Middle frontal gyrus (tissue), 1 donor: ENCODE measurements at regions not wholly inside any gene's neighbourhood (a gene's known extent, or its start where the extent isn't known, plus 50 kb on each side); places are given as distances from the start of the nearest gene placed in this dataset.
"Not testable (repeated sequence)": the region's sequence is repeated elsewhere in the genome, so short reads cannot be mapped to it uniquely, and the experiment has no call there.

ENCODE experiments used
- DNase-seq: peaks from one replicate; pipeline ENCODE4 v3.0.0-alpha.2; 2015; ENCODE audit warnings: low spot score; ENCODE audit errors: extremely low spot score

DNA sequence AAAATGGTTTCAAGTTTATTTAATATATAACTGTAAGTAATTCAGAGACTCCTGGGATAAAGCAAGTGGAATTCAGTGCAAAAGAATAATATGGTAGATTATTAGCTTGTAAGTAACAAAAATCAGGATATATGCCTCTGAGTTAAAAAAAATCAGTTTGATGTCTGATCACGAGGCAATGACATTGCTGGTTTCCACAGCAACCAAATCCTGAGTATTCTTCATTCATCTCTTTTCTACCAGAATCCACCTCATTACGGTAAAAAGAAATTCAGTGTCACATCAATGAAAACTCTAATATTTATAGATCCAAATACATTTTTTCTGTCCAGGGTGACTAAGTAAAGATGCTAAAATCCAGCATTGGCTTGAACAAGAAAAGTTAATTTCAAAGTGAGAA, 642.3 kb upstream of the TMPRSS15 start:
- no peak for DNase-seq

DNA sequence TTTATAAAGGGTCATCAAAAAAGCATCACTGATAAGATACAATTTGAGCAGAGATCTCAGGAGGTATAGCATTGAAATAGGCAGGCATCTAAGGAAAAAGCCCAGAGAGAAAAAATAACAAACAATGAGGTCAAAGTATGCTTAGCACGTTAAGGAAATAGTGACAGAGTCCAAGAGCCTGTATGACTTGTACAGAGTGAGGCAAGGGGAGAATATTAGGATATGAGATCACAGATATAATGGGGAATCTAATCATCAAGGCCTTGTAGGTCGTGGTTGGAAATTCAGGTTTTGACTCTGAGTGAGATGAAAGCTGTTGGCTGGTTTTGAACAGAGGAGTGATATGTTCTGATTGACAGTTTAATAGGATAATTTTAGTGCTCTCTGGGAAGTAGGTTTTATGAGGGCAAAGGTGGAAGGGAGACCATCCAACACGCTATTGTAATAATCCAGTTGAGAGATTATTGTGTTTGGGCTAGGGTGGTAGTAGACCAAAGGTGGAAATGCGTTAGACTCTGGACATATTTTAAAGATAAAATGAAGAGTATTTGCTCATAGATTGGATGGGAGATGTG, 644.6 kb upstream of the TMPRSS15 start:
- DNase-seq: no peak

DNA sequence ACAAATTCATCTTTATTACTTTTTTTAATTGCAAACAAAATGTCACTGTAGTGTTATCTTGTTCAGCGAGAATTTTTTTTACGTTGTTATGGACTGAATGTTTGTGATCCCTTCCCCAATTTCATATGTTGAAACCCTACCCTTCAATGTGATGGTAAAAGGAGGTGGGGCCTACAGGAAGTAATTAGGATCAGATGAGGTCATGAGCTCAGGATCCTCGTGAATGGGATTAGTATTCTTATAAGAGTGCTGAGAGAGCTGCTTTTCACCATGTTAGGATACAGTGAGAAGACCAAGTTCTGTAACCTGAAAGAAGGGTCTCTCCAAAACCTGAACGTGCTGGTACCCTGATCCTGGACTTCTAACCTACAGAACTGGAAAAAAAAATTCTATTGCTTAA, 646.0 kb upstream of the TMPRSS15 start:
- no peak for DNase-seq

DNA sequence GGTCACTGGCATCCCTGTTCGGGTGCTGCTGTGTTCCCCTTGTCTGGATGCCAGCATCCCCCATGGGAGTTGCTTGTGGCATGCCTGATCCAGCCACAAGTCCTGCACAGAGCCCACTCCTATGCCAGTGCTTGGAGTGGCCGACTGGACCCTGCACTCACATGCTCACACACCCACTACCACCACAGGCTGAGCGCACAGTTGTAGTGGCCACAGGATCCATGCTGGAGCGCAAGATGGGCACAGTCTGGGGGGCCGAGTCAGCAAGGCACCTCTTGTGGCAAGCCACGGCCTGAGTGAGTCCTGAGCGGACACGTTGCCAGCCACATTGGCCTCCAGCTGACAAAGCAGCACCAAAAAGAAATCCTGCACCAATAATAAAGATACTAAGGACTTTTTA, 661.6 kb upstream of the TMPRSS15 start:
- DNase-seq: no peak

DNA sequence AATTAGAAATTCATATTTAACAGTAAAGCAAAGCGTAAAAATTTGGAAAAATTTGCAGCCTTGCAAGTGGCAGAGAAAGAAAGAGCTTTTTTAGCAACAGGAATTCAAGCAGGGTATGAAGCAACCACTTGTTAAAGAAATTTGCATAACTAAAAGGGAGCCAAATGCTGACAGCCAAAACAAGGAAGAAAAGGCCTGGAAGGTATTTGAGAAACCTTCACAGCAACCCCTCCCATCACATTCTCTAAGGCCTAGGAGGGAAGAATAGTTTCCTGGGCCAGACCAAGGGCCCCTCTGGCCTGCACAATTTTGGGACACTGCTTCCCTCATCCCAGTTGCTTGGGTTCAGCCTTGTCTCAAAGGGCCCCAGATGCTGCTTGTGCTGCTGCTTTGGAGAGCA, 672.4 kb upstream of the TMPRSS15 start:
- DNase-seq: no peak

DNA sequence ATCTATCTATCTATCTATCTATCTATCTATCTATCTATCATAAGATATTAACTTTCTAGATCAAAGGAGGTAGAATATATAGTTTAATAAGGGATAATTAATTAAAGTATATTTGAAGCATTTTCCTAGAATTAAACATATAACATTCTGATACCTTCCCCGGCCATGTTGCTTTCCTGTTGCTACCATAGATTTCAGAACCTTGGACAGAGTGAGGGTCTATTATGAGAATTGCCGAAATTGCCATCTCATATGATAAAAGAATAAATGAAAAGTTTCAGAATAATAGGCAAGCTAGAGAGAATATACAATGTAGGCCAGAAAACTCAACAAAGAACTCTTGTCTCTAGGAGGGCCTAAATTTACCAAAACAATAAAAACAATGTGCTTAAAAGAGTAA, 706.1 kb upstream of the TMPRSS15 start:
- no peak for DNase-seq

DNA sequence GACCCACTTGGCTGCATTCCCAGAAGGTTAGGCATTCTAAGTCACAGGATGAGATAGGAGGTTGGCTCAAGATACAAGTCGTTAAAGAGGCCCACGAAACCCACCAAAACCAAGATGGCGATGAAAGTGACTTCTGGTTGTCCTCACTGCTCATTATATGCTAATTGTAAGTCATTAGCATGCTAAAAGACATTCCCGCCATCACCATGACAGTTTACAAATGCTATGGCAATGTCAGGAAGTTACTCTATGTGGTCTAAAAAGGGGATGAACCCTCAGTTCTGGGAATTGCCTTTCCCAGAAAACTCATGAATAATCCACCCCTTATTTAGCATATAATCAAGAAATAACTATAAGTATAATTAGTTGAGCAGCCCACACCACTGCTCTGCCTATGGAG, 715.7 kb upstream of the TMPRSS15 start:
- not testable (repeated sequence) for DNase-seq

DNA sequence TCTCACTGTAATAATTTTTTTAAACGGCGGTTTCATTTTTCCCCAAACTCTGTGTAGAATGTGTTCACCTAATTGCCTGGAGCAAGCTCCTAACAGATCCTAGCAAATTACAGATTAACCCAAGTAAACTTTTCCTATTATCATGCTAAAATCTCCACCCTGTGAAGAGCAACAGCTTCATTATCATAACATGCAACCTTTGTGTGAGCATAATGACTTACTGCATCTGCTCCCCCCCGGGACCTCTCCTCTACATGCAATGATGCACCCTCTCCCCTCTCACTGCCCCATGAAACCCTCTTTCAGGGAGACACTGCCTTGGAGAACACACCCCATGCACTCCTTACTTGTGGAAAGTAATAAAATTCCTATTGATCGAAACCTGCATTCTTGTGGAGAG, 717.0 kb upstream of the TMPRSS15 start:
- DNase-seq: no peak

DNA sequence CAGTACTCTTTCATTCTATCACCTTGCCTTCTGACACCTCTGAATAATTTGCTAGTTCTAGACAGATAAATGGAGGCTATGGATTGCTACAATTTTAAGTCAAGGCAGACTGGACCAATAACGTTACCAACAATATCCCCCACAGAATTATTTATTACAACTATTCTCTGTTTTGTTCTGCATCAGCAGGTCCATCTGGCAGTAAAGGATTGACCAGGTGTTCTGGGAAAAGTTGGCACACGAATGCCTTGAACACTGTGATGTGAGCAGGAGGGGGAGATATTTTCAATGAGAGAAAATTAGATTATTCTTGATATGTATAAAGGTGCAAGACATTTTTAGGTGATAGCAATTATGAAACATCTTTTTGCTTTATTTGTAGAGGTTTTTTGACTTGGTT, 718.8 kb upstream of the TMPRSS15 start:
- DNase-seq: no peak

DNA sequence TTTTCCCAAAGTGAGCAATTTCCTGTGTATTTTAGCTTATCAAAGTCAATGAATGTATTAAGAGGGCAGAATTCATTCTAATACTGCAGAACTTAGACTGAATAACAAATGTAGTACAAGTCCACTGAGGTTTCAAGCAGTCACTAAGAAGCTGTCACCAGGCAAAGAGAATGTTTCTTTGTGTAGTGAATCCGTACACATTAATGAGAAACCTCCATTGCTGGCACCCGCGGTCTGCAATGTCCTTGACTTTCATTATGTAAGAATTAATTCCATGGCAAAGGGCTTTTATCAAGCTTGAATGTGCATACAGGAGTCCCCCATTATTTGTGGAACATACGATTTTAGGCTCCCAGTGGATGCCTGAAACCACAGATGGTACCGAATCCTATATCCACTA, 719.5 kb upstream of the TMPRSS15 start:
- no peak for DNase-seq

DNA sequence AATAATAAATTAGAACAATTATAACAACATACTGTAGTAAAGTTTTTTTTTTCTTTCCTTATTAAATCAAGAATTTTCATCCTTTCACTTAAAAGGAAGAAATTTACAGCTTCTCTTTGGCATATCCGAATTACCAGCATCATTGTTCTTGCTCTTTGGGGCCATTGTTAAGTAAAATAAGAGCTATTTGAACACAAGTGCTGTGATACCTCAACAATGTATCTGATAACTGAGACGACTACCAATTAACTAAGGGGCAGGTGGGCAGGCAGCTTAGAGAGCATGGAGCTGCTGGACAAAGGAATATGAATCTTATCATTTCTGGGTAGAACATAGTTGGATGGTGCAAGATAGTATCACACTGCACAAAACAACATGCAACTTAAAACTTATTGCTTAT, 719.9 kb upstream of the TMPRSS15 start:
- no peak for DNase-seq

DNA sequence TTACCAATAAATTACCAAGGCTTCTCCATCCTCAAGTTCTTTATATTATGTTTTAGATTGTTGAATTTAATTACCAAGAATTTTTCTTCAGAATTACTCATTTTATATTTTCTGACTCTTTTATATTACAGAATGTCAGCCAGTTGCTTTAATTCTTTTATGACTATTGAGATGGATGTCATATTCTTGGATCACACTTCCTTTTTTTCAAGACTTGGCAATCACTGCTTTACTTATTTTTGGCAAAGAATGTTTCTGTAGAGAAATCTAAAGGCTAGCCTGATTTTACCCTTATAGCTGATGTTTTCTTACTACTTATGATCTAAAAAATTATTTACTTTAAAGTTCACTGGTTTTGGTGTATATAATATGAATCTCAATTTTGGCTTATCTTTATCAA, 721.1 kb upstream of the TMPRSS15 start:
- no peak for DNase-seq

DNA sequence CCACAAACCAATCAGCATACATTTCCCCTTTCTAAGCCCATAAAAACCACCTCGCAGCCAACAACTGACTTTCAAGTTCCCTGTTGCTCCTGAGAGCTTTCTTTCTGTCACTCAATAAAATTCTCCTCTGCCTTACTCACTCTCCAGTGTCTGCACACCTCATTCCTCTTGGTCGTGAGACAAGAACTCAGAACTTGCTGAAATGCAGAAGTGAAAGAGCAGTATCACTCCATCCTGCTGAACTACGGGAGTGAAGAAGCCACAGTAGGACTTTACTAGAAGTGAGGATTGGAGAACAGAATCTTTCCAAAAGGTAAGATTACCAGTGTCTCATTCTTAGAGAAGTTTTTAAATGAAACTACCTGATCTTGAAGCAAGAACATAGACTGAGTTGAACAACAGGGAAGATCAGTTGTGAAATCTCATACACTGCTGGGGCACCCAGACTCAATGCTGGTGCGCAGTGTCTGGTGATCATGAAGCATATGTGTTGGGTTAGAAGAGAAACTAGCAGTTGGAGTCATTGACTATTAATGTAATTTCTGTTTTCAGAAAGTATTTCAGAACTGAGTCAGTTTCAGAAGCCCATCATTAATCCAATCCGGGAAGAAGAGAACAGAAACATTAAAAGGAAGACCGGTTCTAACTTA, 726.9 kb upstream of the TMPRSS15 start:
- DNase-seq: no peak

DNA sequence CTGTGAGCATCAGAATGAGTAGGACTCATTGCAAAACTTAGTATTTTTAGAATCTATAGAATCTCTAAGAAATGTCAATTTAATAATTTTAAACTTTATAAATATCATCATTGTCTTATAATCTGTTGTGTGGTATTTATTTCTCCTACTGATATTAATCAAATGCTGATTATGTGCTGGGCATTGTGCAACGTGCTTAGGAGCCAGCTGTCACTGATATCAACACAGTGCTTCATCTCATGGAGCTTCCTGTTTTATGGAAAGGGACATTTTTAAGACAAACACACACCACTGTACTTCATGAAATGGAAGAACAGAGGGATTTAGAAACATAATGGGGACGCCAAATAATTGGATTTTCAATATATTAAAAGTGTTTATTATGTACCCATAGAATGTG, 737.9 kb upstream of the TMPRSS15 start:
- DNase-seq: no peak

DNA sequence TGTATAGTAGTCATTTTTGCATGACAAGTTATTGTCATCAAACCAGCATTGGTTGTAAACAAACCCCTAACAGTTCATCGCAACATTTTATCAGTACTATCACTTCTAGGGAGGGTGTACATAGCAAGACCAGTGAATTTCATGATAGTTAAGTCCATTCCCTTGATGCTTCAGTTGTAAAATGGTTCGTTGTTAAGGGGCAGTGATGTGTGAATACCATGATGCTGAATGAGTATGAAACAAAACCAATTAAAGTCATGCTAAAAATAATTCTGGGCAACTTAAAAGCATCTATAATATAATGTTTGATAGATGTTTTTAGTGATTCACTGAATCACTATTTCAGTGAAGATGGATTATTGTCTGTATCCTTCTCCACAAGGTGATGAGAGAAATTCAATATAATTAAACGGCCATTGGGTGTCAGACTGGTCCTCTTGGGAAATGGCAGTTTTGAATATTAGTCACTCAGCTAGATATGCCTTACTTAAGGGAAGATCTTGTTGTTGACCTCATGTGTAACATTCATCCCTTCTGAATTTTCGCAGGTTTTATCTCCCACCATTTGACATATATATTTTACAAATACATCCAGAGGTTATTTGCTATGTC, 742.2 kb upstream of the TMPRSS15 start:
- DNase-seq: no peak

DNA sequence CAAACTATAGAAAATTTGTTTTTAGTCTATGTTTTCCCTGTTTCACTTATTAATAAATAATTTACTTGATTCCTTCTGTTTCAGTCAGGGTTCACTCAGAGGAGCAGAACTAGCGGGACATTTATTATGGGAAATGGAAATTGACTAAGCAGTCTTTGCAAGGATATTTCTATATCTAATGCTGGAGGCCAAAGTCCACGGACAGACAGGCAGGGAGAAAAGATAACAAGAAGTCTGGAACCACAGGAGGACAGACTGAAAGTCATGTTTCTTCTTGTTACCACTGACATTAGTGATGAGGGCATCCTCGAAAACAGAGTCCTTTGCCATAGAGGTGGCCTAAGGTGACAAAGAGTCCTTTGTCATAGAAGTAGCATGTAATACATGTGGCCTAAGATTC, 744.5 kb upstream of the TMPRSS15 start:
- DNase-seq: no peak

DNA sequence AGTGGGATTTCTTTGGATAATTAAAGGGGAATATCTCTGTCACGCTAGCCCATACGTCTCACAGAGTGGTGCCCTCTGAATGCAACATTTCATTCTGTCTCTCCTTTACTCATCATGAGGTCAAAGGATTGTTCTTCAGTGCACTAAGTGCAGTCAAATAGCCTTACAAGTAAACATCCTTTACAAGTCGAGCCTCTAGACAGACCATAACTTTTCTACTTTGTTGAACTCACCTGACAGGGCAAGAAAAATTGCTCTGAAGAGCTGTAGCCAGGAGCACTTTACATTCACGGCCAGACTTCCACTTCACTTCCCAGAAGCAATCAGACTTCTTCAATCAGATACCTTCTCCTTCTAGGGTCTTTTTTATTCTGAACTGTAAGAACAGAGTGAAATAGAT, 768.0 kb upstream of the TMPRSS15 start:
- no peak for DNase-seq

DNA sequence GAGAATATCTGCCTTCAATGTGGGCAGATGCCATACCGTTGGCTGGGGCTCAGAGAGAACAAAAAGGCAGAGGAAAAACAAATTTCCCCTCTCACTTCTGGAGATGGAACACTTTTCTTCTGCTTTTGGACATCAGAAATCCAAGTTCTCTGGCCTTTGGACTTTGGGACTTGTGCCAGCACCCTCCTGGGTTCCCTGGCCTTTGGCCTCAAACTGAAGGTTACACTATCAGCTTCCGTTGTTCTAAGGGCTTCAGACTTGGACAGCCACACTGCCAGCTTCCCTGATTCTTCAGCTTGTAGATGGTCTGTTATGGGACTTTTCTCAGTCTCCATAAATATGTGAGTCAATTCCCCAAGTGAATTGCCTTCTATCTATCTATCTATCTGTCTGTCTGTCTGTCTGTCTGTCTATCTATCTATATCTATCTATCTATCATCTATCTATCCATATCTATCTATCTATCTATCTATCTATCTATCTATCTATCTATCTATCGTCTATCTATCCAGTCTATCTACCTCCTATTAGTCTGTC, 778.1 kb upstream of the TMPRSS15 start:
- DNase-seq: no peak

DNA sequence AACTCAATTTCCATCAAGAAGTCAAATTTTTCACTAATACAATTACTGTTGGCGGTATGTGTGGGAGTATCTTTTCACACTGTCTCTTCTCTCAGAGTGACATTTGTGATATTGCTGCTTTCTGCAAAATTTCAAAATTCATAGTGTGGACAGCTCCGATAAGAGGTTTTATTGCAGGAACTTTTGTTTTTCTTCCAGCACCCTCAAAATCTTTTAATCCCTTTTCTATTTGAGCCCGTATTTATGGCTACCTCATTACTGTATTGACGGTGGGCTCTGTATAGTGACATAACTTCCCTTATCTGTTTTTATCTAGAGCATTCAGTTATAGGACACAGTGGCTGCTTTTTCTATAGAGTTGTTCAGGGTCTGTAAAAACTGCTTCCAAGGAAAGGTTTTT, 794.4 kb upstream of the TMPRSS15 start:
- DNase-seq: no peak

DNA sequence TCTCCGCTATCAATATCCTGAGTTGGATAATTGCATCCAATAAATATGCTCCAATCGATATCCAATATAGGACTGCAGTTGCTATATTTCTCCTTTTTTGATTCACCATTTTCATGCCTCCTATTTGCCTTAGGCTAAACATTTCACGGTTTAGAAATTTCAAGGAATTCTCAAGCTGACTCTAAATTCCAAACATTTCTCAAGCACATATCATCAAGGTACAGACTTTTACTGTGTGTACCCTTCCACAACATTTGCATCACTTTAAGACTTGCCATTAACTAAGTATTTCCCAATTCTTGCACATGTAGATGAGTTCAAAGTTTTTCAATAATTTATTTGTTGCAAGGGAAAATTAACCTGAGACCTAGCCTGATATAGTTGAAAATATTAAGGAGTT, 795.2 kb upstream of the TMPRSS15 start:
- DNase-seq: no peak

DNA sequence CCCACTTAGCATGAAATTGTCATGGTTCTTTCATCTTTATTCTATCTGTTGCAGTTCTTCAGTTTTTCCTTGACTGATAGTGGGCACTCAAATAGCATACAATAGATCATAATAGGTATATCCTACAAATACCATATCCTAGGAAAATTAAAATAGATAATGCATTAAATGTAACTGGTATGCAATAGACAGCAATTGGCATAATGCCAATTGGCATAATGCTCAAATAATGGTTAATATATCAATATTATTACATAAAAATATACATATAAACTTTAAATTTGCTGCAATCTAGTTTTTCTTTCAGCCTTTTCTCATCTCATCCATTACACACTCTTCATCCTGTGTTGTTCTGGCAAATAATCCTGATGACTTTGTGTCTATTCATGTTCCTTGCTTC, 814.6 kb upstream of the TMPRSS15 start:
- DNase-seq: no peak

DNA sequence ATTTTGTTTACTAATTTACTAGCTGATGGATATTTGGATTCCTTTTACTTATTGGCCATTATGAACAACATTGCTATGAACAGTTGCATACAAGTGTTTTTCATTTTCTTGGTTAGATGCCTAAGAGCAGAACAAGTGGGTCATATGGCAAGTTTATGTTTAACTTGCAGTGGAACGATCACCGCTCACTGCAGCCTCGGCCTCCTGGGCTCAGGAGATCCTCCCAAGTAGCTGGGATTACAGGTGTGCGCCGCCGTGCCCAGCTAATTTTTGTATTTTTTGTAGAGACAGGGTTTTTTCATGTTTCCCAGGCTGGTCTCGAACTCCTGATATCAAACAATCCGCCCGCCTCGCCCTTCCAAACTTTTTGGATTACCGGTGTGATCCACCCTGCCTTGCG, 820.5 kb upstream of the TMPRSS15 start:
- DNase-seq: no peak

DNA sequence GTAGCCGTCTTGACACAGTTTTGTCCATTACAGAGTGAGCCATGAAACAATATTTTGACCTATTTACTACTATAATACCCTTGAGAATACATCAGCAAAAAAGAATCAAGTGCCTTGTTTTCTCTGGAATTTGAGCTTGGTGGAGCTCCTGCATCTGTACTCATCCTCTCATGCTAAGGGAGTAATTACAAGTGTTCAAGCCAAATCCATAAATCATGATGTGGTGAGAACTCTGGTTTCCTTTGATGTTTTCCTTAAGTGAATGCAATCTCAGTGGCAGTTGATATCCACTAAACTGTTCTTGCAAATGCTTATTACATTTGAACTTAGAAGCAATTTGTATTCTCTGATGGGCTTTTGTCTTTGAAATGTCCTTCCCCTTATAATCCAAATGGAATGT, 824.6 kb upstream of the TMPRSS15 start:
- DNase-seq: no peak
